H1 (cell line): ENCODE measurements at regions not wholly inside any gene's neighbourhood (a gene's known extent, or its start where the extent isn't known, plus 50 kb on each side); places are given as distances from the start of the nearest gene placed in this dataset.

ENCODE experiments used
- SUZ12 ChIP-seq: fragments of 200-600 bp; sonication (generic); IDR thresholded peaks from 2 replicates; pipeline ENCODE4 v1.6.1; 2012; ENCODE audit warnings: mild to moderate bottlenecking, inconsistent platforms, low read length, moderate library complexity, mixed read lengths
- TAF1 ChIP-seq: IDR thresholded peaks from 2 replicates; pipeline ENCODE4 v1.6.1; 2011; ENCODE audit warnings: mild to moderate bottlenecking, low read depth, low read length
- TF ChIP-seq, protein P1 (sequence below): fragments of 300-600 bp; sonication (generic); IDR thresholded peaks from 2 replicates; pipeline ENCODE4 v1.7.1; 2012; ENCODE audit warnings: low read length, moderate library complexity, mild to moderate bottlenecking, inconsistent platforms; ENCODE audit not compliant: insufficient replicate concordance

DNA sequence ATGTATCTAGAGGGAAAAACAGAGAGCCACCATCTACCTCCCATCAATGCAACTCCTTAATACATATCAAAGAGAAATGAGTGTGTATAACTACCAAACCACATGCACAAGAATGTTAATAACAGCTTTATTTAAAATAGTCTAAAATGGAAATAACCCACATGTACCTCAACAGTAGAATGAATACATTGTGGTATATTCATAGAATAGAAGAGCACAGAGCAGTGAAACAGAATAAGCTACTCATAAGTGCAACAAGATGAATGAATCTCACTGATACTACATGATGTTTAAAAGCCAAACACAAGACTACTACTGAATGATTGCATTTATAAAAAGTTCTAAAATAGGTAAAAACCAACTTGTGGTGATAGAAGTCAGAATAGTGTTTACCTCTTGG is 232.5 kb downstream of the BTG1 start (continued):
- TF ChIP-seq, protein P1, sequence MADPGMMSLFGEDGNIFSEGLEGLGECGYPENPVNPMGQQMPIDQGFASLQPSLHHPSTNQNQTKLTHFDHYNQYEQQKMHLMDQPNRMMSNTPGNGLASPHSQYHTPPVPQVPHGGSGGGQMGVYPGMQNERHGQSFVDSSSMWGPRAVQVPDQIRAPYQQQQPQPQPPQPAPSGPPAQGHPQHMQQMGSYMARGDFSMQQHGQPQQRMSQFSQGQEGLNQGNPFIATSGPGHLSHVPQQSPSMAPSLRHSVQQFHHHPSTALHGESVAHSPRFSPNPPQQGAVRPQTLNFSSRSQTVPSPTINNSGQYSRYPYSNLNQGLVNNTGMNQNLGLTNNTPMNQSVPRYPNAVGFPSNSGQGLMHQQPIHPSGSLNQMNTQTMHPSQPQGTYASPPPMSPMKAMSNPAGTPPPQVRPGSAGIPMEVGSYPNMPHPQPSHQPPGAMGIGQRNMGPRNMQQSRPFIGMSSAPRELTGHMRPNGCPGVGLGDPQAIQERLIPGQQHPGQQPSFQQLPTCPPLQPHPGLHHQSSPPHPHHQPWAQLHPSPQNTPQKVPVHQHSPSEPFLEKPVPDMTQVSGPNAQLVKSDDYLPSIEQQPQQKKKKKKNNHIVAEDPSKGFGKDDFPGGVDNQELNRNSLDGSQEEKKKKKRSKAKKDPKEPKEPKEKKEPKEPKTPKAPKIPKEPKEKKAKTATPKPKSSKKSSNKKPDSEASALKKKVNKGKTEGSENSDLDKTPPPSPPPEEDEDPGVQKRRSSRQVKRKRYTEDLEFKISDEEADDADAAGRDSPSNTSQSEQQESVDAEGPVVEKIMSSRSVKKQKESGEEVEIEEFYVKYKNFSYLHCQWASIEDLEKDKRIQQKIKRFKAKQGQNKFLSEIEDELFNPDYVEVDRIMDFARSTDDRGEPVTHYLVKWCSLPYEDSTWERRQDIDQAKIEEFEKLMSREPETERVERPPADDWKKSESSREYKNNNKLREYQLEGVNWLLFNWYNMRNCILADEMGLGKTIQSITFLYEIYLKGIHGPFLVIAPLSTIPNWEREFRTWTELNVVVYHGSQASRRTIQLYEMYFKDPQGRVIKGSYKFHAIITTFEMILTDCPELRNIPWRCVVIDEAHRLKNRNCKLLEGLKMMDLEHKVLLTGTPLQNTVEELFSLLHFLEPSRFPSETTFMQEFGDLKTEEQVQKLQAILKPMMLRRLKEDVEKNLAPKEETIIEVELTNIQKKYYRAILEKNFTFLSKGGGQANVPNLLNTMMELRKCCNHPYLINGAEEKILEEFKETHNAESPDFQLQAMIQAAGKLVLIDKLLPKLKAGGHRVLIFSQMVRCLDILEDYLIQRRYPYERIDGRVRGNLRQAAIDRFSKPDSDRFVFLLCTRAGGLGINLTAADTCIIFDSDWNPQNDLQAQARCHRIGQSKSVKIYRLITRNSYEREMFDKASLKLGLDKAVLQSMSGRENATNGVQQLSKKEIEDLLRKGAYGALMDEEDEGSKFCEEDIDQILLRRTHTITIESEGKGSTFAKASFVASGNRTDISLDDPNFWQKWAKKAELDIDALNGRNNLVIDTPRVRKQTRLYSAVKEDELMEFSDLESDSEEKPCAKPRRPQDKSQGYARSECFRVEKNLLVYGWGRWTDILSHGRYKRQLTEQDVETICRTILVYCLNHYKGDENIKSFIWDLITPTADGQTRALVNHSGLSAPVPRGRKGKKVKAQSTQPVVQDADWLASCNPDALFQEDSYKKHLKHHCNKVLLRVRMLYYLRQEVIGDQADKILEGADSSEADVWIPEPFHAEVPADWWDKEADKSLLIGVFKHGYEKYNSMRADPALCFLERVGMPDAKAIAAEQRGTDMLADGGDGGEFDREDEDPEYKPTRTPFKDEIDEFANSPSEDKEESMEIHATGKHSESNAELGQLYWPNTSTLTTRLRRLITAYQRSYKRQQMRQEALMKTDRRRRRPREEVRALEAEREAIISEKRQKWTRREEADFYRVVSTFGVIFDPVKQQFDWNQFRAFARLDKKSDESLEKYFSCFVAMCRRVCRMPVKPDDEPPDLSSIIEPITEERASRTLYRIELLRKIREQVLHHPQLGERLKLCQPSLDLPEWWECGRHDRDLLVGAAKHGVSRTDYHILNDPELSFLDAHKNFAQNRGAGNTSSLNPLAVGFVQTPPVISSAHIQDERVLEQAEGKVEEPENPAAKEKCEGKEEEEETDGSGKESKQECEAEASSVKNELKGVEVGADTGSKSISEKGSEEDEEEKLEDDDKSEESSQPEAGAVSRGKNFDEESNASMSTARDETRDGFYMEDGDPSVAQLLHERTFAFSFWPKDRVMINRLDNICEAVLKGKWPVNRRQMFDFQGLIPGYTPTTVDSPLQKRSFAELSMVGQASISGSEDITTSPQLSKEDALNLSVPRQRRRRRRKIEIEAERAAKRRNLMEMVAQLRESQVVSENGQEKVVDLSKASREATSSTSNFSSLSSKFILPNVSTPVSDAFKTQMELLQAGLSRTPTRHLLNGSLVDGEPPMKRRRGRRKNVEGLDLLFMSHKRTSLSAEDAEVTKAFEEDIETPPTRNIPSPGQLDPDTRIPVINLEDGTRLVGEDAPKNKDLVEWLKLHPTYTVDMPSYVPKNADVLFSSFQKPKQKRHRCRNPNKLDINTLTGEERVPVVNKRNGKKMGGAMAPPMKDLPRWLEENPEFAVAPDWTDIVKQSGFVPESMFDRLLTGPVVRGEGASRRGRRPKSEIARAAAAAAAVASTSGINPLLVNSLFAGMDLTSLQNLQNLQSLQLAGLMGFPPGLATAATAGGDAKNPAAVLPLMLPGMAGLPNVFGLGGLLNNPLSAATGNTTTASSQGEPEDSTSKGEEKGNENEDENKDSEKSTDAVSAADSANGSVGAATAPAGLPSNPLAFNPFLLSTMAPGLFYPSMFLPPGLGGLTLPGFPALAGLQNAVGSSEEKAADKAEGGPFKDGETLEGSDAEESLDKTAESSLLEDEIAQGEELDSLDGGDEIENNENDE: no peak
- no peak for TF ChIP-seq TAF1
- TF ChIP-seq SUZ12: no peak
